ENCODE measurements at regions not wholly inside any gene's neighbourhood (a gene's known extent, or its start where the extent isn't known, plus 50 kb on each side); places are given as distances from the start of the nearest gene placed in this dataset.
"Not testable (repeated sequence)": the region's sequence is repeated elsewhere in the genome, so short reads cannot be mapped to it uniquely, and the experiment has no call there.

DNA sequence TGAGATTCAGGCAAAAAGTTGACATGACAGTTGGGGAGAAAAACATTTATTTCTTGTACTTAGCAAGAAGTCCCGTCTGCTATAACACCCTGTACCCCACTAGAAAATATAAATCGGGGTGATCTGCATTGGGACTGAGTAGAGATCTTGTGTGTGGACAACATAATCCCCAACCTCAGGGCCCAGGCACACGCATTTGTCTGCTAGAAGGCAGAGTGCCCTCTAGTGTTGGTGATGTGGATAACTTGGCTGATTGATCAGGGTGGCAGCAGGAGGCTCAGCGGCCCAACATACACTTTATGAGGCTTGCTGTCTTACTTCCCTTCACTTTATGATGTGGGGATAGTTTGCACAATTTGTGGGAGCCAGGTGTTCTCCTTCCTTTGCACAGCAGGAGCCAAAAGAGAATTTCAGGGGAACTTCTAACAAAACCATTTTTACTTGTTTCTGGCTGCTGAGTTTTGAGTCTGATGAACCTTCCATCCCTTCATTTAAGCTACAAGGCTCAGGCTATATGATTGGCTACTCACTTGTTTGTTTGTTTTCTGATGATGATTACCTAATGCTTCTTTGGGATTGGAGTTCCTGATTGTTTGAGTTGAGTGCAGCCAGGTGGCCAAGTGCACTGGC, 263.2 kb downstream of the DMAC1 start:
- peak; percentile 3 for DNase-seq

DNA sequence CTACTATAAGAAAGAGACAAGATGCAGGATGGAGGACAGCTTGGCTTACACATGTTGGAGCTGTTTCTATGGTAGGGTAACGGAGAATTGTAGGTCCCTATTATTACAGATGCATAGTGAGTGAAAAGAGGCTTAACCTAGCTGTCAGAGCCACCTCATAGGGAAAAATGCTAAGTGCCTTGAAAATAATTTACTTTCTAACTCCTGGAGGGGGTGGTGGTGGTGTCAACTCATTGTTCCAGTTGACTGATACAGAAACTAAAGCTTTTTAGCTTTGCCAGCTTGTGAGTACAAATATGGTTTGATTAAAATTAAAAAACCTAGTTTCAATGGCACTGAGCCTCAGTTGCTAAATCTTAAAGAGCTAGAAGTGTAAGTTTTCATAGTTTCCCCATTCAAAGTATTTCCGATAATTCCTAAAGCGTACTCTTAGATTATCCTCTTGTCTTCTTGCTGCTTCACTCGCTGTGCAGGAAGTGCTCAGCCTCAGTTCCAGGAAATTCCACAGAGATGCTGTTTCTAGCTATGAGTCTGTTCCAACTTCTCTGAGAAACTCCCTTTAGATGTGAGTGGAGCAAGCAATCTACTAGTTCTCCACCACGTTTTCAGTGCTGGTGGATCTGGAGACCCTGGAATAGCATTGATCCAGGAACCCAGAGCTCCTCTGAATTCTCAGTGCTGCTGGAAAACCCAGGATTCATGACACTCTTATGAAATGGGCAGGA, 265.2 kb downstream of the DMAC1 start:
- no peak for DNase-seq

DNA sequence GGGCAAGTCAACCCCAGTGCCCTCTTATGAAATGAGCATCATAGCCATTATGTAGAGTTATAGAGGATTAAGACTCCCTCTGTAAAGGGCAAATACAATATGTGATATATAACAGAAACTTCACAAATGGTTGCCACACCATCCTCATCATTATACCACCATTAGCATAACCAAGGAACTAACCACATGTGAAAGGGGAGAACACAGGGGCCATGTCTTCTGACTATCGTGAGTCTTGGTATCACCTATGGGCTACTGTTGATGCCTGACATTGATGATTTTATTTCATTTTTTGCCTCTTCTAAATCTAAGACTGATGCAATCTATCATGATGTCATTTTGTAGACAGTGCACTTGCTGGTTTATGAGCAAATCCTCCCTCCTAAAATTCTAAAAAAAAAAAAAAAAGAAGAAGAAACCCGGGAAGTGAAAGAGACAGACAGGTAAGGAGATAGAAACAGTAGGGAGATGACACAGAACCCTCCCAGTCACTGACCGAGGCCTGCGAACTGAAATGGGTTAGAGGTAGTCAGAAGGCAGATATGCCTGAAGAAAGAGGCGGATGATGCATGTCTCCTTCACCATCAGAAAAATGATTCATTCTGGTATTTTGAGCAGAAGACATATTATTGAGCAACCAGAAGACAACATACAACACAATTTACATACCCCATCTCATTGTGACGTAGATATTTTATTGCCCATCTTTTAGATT, 266.0 kb downstream of the DMAC1 start:
- no peak for DNase-seq

DNA sequence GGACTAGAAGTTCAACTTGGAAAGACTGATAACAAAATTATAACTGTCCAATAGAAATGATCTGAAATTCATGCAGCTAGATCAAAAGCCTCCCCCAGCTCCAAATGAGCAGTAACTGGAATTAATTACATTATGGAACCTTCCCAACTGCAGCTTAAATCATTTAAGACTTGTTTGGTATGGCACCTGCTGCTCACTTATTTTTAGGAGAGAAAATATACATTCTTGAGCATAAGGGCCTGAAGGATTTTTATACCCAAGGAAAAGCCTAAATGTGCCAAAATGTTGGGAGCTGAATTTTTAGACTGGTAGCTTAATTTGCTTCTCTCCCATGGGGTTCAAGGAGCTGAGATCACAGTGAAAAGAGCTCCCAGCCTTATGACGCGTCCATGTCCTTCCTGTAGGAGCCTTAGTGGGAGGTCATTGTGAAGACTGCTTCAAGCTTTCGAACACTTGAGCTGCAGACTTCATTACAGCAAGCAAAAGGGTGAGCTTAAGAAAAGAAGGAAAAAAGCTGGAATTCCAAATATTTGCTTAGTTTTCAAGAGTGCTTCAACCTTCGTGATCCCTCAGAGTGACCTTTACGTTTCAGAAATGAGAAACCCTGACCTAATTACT, 276.0 kb downstream of the DMAC1 start:
- no peak for DNase-seq

DNA sequence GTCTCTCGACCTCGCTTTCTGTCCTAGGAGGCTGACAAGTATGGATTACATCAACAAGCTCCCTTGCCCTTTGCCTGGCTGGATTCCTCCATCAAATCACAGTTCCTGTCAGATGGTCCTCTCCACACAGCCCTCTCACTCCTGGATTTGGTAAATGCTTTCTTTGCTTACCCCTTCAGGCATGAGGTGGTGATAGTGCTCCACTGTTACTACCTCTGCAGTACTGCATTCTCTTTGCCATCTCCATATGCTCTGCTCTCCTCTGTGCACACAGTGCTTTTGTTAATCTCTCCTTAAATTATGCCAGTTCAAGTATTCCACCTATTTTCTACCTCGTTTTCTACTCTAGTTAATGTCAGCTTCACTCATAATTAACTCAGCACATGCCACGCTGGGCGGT, 279.2 kb downstream of the DMAC1 start:
- no peak for DNase-seq

DNA sequence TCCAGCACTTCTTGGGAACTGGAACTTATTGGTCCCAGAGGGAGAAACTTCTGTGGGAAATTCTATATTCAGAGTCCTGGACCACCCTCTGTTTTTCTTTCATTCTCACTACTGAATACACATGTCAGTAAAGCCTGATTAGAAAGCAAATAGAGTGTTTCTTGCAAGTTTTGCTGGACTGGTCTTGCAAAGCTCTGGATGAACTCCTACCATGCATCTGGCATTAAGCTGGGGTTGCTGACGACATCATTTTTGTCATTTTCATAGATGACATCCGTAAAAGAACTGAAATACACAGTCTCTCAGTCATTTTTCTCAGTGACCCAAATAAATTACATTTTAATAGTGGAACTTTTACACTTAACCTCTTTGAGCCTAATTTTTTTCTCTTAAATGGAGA, 283.2 kb downstream of the DMAC1 start:
- no peak for DNase-seq

DNA sequence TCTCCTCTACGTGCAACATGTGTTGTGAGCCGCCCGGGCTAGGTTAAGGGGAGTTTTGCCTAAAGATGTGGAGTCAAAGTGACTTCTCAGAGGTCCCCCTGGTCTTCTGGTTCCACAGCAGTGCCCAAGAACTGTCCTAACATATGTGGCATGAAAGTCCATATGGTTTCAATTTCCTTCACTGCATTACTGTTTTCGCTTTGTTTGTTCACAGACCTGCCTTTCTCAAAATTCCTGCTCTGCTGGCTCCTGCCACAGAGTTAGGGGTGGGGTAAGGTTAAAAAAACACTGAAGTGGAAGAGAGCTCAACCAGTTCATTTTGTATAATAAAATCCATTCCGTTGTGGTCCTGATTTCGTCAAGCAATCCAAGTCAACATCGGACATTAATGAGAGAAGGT, 289.4 kb downstream of the DMAC1 start:
- no peak for DNase-seq

DNA sequence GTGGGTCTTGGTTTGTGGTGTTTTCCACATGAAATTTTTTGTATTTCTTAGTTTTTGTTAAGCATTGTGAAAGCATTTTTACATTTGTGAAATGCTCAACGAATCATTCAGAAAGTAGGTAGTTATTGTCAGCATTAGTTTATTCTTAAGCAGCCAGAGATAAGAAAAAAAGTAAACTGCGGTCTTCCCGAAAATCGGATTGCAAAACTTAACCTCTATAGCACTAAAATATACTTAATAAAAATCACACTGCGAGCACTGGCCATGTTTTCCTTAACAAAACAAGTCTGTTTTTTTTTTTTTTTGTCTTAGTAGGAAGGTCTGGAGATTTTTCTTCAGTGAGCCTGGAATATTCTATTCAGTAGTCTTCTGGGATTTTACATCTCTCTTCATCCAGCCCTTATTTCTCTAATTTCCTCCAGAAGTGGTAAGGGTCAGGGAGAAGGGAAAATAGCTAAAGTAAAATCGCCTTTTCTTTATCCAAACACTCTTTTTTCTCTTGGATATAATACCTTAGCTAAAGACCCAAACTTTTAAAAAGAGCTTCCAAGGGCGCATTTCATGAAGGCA, 289.9 kb downstream of the DMAC1 start:
- DNase-seq = no peak

DNA sequence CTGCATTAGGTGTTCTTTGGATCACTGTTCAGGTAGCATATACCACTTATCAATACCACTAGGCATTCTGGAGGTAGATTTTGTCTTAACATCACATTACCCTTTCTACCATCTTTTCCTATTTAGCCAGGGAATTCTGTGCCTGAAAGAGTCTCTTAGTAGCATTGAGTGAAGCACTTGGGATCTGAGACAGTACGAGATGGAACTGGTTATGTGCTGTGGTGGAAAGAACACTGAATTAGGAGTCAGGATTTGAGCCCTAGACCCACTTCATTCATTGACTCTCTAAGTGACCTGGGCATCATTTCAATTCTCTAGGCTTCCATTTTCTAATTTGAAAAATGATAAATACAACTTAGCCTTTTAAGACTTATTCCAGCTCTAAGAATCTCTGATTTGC, 291.1 kb downstream of the DMAC1 start:
- no peak for DNase-seq

DNA sequence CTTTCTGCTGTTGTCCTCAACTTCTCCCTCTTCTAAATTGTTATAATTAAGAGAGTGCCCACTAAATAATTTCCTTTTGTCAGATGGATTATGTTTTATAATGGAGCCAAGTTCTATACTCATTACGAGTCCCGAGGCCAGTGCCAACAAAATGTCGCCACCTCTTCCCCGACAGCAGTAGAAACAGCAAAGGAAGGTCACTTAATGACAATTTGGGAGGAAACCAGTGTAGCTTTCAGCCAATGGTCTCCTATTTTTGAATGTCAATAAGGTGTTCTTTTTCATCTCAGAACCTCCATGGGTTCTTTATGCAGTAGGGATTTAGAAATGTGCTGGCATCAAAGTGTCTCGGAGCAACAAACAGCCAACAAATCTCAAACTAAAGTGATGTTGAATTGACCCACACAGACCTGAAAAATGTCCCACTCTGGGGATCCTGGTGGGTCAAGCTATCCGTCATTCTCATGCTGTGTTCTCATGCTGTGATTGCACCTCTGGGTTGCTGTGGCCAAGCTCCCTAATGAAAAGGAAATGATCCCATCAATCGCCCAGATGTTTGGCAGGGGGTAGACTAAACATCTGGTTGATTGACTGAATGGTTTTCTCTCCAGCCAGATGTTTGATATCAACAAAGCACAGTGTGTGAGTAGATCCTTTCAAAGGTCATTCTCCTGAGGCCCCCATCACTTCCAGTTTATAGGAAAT, 291.9 kb downstream of the DMAC1 start:
- DNase-seq = no peak

DNA sequence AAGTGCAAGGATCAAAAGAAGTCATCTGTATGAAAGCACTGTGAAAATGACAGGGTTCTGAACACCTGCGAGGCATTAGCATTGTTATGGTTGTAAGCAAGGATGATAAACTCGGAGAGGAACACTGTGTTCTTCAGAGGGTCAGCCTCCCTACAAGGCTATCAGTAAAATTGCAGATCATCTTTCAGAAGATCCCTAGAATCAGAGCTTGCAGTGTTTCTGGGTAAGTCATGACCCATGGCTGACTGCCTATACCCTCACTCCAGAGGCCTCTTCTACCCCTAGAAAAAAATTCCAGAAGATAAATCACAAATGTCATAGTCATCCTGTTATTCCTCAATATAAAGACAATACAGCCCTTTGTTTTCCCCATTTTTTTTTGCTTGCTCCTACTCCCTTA, 292.6 kb downstream of the DMAC1 start:
- no peak for DNase-seq

DNA sequence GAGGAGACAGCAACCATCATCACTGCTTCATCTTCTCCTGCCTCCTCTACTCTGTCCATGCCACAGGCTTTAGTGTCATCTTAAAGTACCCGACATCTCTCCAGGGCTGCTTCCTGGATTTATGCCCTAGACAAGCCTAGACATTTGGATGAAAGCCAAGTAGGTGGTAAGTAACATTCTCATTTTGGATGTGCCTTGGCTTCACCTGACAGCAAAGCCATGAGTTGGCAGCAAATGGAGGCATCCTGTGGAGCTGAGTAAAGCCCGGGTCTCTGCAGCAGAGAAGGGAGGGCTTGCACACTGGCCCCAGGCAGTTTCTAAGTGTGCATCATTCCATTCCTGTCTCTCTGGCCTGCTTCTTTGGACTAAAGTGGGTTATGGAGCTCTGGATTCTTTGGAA, 299.1 kb downstream of the DMAC1 start:
- DNase-seq = no peak

DNA sequence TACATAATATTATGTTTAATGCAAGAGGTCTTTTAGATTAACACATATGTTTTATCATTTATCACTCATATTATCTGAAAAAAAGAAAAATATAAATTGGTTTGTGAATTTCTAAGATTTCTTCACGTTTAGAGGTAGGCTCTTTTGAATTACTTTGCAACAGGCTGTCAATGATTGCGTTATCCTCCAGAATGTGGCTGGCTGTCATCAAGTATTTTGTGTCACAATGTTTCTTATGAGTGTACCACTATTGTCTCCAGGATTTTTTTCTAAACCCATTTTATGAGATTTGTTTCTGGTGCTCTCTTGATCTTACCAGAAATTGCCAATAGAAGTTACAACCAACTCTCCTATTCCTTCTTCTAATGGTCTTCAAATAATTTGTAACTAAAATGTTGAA, 307.9 kb downstream of the DMAC1 start:
- no peak for DNase-seq

DNA sequence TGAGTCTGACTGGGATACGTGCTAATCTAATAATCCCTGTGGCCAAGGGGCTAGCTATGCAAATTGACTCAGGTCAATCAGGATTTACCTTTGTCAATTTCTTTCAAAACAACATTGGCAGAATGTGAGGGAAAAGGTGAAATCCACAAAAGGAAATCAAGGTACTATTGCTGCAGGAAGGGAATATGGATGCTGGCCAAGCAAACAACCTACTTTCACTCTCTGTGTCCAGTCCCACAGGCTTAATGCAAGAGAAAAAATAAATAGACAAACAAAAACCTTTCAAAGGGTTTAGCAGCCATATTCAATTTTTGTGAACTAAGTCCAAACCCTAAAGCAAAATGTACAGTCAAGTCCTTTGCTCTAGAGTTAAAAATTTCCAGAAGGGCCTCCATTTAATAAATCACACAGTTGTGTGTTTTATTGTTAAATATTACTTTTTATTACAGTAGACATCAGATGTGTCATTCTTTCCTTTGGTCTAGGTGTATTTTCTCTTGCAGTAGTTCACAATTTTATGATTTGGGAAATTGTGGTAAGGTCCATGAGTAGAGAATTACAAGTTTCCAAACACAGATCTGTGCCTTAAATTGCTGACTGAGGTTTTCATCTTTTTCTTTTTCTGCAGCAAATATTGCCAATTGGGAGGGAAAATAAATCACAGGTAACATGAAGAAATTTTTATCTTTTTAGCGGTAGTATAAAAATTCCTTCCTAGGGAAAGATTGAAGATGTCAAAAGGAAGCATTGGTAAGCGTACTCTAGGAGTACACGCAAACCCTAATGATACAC, 309.1 kb downstream of the DMAC1 start:
- no peak for DNase-seq

DNA sequence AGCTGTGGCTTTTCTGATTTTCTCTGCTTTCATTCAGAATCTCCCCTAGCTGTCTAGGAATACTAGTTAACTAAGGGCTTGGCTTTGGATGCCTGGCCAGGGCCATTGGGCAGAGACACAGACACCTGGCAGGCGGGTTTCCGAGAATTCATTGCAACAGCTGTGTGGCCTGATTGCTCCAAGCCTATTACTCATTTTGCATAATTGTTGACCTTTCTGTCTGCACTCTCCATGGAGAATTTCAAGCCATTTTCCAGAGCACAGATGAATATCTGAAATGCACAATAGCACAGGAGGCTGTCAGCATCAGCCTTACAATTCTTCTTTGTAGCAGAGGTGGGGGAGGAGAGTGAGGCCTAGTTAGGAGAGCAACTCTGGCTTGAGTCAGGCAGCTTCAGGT, 310.5 kb downstream of the DMAC1 start:
- no peak for DNase-seq

DNA sequence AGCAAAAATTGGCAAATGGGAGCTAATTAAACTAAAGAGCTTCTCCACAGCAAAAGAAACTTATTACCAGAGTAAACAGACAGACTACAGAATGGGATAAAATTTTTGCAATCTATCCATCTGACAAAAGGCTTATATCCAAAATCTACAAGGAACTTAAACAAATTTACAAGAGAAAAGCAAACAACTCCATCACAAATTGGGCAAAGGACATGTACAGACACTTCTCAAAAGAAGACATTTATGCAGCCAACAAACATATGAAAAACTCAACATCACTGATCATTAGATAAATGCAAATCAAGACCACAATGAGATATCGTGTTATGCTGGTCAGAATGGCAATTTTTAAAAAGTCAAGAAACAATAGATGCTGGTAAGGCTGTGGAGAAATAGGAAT, 315.6 kb downstream of the DMAC1 start:
- not testable (repeated sequence) for DNase-seq

DNA sequence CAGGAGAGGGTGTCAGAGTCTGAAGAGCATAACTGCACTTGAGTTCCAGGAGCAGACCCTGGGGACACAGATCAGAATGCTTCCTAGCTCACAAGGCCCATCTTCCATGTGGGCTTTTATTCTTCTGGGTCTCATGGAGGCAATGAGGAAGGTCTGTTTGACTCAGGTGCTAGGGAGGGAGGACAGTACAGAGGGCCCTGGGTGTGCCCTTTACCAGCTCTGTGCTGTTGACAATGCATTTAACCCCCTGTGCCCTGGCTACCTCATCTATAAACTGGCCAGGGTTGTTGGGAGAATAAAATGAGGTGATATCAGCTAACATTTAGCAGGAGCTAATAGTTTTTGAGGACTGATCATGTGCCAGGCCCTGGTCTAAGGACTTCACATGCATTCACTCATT, 318.0 kb downstream of the DMAC1 start:
- DNase-seq = no peak

DNA sequence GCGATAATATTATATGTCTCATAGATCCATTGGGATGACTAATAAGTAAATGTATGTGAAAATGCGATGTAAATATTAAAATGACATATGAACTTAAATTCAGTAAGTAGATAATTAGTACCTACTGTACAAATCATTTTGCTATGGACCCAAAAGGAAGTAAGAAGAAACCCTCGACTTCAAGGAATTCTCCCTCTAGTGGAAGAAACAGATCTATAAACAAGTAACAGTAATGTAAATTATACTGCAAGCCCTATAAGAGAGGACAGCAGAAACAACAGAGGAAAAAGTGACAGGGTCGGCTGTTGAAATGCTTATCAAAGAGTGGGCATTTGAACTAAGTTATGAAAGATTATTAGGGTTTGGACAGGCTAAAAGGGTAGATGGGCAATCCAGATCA, 320.3 kb downstream of the DMAC1 start:
- DNase-seq = no peak

DNA sequence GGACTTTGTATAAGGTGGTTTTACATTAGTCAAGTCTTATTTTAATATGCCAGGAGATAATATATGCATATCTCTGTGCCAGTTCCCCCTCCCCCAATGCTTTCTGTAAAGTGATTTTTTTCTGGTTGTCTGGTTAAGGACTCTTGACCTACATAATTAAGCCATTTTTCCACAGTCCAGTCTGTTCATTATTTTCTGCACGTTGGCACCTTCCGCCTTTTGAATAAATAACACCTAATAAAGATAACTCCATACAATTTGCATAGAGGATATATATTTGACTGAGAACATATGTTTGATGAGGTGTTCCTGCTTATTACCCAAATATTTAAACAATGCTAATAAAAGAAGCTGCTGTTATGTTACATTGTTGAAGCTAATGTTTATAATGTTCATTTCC, 320.9 kb downstream of the DMAC1 start:
- DNase-seq = no peak

DNA sequence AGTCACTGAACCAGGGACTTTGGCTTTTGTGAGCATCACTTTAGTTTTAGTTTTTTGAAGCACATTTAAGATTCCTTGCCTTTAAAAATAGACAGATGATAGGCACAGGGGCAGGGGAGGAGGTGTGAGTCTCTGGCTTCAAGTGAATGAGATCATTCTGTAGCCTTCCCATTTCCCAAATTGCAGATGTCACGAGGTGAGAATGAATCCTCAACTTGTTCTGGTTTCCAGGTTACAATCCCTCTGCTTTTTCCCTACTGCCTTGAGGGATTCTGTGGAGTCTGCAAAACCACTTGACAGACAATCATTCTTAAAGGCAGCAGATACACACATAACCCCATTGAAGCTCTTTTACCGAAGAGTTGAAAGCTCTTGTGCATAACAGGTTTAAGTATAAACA, 332.4 kb downstream of the DMAC1 start:
- DNase-seq = no peak

DNA sequence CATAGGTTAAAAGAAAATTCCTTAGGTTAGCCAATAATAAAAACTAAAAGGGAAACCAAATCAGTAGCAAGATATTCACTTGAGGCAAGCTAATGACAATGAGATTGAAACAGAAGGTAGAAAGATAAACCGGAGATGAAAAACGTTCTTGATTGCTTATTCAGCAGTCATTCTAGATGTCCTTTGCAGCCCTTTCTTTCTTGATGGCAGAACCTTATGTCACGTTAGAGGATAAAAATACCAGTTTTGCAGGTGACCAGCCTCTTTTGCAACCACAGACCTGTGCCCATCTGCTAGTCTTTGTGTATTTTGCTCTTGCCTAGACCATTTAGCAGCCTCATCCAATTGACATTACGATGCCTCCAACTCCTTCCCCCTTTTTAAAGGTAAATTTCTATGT, 337.8 kb downstream of the DMAC1 start:
- no peak for DNase-seq
